OCI-LY7 (cell line): ENCODE measurements at regions not wholly inside any gene's neighbourhood (a gene's known extent, or its start where the extent isn't known, plus 50 kb on each side); places are given as distances from the start of the nearest gene placed in this dataset.

Experiments
- BruUV-seq: library from RNA; stranded (reverse); fragments of 400-500 nt; replicated peaks from 2 replicates; lab custom pipeline; 2021; lab: Mats Ljungman, UMichigan
- CTCF ChIA-PET: fragments of 300-600 bp; sonication (Branson Sonifier 250); formaldehyde crosslinking; loops from one replicate; lab custom pipeline; 2022; ENCODE audit warnings: antibody characterized with exemption; ENCODE audit not compliant: unreplicated experiment; lab: Charles Lee
- POLR2A ChIA-PET: fragments of 300-600 bp; sonication (Branson Sonifier 250); formaldehyde crosslinking; loops from one replicate; lab custom pipeline; 2022; ENCODE audit warnings: antibody characterized with exemption; lab: Charles Lee
- DNase-seq: peaks from one replicate; pipeline ENCODE4 v3.0.0-alpha.2; 2015; ENCODE audit warnings: low spot score
- H2AFZ ChIP-seq: fragments of 200-600 bp; sonication (generic), shearing (Covaris generic); 2 replicates; pipeline ENCODE4 v1.6.1; 2014; ENCODE audit warnings: mild to moderate bottlenecking, antibody characterized with exemption, low read length, moderate library complexity
- H3K27ac ChIP-seq: fragments of 200-600 bp; sonication (generic); 2 replicates; pipeline ENCODE4 v1.5.1; 2014; ENCODE audit warnings: mixed run types, low read depth, mild to moderate bottlenecking, moderate library complexity, low read length, inconsistent platforms; ENCODE audit not compliant: poor library complexity, severe bottlenecking
- H3K36me3 ChIP-seq: fragments of 200-600 bp; sonication (generic); 2 replicates; pipeline ENCODE4 v1.6.1; 2014; ENCODE audit warnings: mild to moderate bottlenecking, antibody characterized with exemption, low read length, moderate library complexity, mixed read lengths; ENCODE audit not compliant: insufficient read depth
- H3K4me1 ChIP-seq: fragments of 200-600 bp; sonication (generic); 2 replicates; pipeline ENCODE4 v1.5.1; 2014; ENCODE audit warnings: mild to moderate bottlenecking, low read length; ENCODE audit not compliant: insufficient read depth, poor library complexity, severe bottlenecking
- H3K4me2 ChIP-seq: fragments of 200-600 bp; sonication (generic); 2 replicates; pipeline ENCODE4 v1.6.1; 2014; ENCODE audit warnings: mild to moderate bottlenecking, low read length
- H3K4me3 ChIP-seq: fragments of 200-600 bp; sonication (generic); 2 replicates; pipeline ENCODE4 v1.5.1; 2014; ENCODE audit warnings: mild to moderate bottlenecking, low read depth, low read length; ENCODE audit not compliant: poor library complexity, severe bottlenecking
- H3K79me2 ChIP-seq: fragments of 200-600 bp; sonication (generic); 2 replicates; pipeline ENCODE4 v1.6.1; 2016; ENCODE audit warnings: low read depth, mild to moderate bottlenecking, low read length, moderate library complexity, mixed read lengths; ENCODE audit not compliant: insufficient read depth
- H3K9me2 ChIP-seq: fragments of 200-600 bp; sonication (generic); 2 replicates; pipeline ENCODE4 v1.6.1; 2016; ENCODE audit warnings: mild to moderate bottlenecking, low read length, mixed read lengths; ENCODE audit not compliant: insufficient read depth
- H3K9me3 ChIP-seq: fragments of 200-600 bp; sonication (generic); 2 replicates; pipeline ENCODE4 v1.6.1; 2014; ENCODE audit warnings: mild to moderate bottlenecking, mixed run types, low read length, mixed read lengths
- H4K20me1 ChIP-seq: fragments of 200-600 bp; sonication (generic); 2 replicates; pipeline ENCODE4 v1.6.1; 2014; ENCODE audit warnings: mild to moderate bottlenecking, antibody characterized with exemption, low read length, moderate library complexity, mixed read lengths; ENCODE audit not compliant: insufficient read depth
- CTCF ChIP-seq: fragments of 200-600 bp; sonication (generic); conservative IDR thresholded peaks from 2 replicates; pipeline ENCODE4 v1.5.1; 2014; ENCODE audit warnings: mild to moderate bottlenecking, antibody characterized with exemption, low read length, moderate library complexity, mixed read lengths
- EZH2phosphoT487 ChIP-seq: fragments of 200-600 bp; sonication (generic); IDR thresholded peaks from 2 replicates; pipeline ENCODE4 v1.6.1; 2018; ENCODE audit warnings: low read depth, borderline replicate concordance, mild to moderate bottlenecking, mixed run types, antibody characterized with exemption, low read length, moderate library complexity, mixed read lengths
- intact Hi-C: fragments of 100-400 bp; cut with micrococcal nuclease; formaldehyde crosslinking; loops from one replicate; pipeline ENCODE4 v1.10.0; 2022; ENCODE audit not compliant: unreplicated experiment

- intact Hi-C loops, result no loop called here
- no peak overlapping the region for H3K4me3 ChIP-seq
- H4K20me1 ChIP-seq, result no peaks in the 10 kb centered on the region
- ChIA-PET CTCF (interaction anchor here (0.6 kb wide), 1 partner anchor 20 kb away, joined by 3 read pairs; no protein-coding TSS in a partner anchor), POLR2A (no interaction called here)
- H3K9me3 ChIP-seq, result no peaks in the 10 kb centered on the region
- no peaks in the 10 kb centered on the region for H3K9me2 ChIP-seq
- H3K27ac ChIP-seq, result no peak overlapping the region
- H3K4me1 ChIP-seq, result no peaks in the 10 kb centered on the region
- no peaks in the 10 kb centered on the region for H3K36me3 ChIP-seq
- H3K4me2 ChIP-seq, result no peak overlapping the region
- DNase-seq, result no peak
- H3K79me2 ChIP-seq, result no peaks in the 10 kb centered on the region
- H2AFZ ChIP-seq, result no peak overlapping the region
- TF ChIP-seq EZH2phosphoT487, result no peak
- no peak for TF ChIP-seq CTCF
- BruUV-seq, result no TSS peak
Observed at GRCh38 chr1:47681735-47682134, 243.9 kb downstream of the FOXD2 start.

- no peak overlapping the region for H3K4me3 ChIP-seq
- intact Hi-C loops, result no loop called here
- H3K27ac ChIP-seq, result no peak overlapping the region
- TF ChIP-seq CTCF (no peak), EZH2phosphoT487 (no peak)
- CTCF ChIA-PET, result no interaction called here
- H3K36me3 ChIP-seq, result no peaks in the 10 kb centered on the region
- no TSS peak for BruUV-seq
- POLR2A ChIA-PET, result no interaction called here
- no peak for DNase-seq
- H2AFZ ChIP-seq, result no peak overlapping the region
- H3K4me1 ChIP-seq, result no peaks in the 10 kb centered on the region
- H3K9me2 ChIP-seq, result no peaks in the 10 kb centered on the region
- no peaks in the 10 kb centered on the region for H3K9me3 ChIP-seq
- no peaks in the 10 kb centered on the region for H4K20me1 ChIP-seq
- no peaks in the 10 kb centered on the region for H3K79me2 ChIP-seq
- H3K4me2 ChIP-seq, result no peak overlapping the region
Observed at GRCh38 chr1:47682198-47682597, 244.4 kb downstream of the FOXD2 start.

- Histone ChIP-seq H3K4me2 (no peak overlapping the region), H3K4me3 (no peak overlapping the region), H4K20me1 (no peaks in the 10 kb centered on the region), H3K4me1 (no peaks in the 10 kb centered on the region), H3K9me2 (no peaks in the 10 kb centered on the region), H2AFZ (no peak overlapping the region), H3K9me3 (no peaks in the 10 kb centered on the region), H3K79me2 (no peaks in the 10 kb centered on the region), H3K36me3 (no peaks in the 10 kb centered on the region), H3K27ac (no peak overlapping the region)
- no peak for DNase-seq
- intact Hi-C loops, result no loop called here
- ChIA-PET POLR2A (no interaction called here), CTCF (no interaction called here)
- TF ChIP-seq CTCF (no peak), EZH2phosphoT487 (no peak)
- BruUV-seq, result no TSS peak
Observed at GRCh38 chr1:47682786-47683350, 245.0 kb downstream of the FOXD2 start.
